ENCODE measurements at regions not wholly inside any gene's neighbourhood (a gene's known extent, or its start where the extent isn't known, plus 50 kb on each side); places are given as distances from the start of the nearest gene placed in this dataset.

DNA sequence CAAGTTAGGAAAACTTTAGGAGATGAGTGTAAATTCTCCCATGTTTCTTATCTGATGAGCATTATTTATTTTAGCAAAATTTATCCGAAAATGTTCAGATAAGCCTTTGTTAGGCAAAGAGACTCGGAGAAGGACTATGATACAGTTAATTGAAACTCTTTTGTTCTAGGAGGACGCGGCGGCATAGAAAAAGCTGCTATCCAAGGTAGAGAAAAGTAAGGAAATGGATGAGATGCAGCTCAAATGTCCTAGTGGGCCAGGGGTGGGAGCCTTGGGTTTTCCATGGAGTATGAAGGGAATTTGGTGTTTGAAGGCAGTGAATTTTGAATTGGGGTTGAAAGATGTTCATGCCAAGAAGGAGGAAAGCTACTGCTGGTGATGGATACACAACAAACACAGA is 1504.5 kb downstream of the AACS start:
- intact Hi-C loops (cut with DNase I) = no loop called here
- 42 to 57% methylated on average over 5 of the region's 5 CpGs for WGBS, 2 donors
- no peak overlapping the region for H3K4me3 ChIP-seq
- no peak for DNase-seq
- H3K4me1 ChIP-seq = no peaks in the 10 kb centered on the region
- no peaks in the 10 kb centered on the region for H3K27me3 ChIP-seq
- H3K36me3 ChIP-seq = no peaks in the 10 kb centered on the region
- no peak overlapping the region for H3K27ac ChIP-seq
- TF ChIP-seq, protein P1, sequence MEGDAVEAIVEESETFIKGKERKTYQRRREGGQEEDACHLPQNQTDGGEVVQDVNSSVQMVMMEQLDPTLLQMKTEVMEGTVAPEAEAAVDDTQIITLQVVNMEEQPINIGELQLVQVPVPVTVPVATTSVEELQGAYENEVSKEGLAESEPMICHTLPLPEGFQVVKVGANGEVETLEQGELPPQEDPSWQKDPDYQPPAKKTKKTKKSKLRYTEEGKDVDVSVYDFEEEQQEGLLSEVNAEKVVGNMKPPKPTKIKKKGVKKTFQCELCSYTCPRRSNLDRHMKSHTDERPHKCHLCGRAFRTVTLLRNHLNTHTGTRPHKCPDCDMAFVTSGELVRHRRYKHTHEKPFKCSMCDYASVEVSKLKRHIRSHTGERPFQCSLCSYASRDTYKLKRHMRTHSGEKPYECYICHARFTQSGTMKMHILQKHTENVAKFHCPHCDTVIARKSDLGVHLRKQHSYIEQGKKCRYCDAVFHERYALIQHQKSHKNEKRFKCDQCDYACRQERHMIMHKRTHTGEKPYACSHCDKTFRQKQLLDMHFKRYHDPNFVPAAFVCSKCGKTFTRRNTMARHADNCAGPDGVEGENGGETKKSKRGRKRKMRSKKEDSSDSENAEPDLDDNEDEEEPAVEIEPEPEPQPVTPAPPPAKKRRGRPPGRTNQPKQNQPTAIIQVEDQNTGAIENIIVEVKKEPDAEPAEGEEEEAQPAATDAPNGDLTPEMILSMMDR (IDR thresholded peaks at IDR 0.05) = no peak
- TF ChIP-seq POLR2A (IDR thresholded peaks at IDR 0.05) = no peak
- no peaks in the 10 kb centered on the region for H3K9me3 ChIP-seq

- 33 to 39% methylated on average over 3 of the region's 3 CpGs for WGBS, 2 donors
- no peaks in the 10 kb centered on the region for H3K36me3 ChIP-seq
Observed at GRCh38 chr12:126570566-126570965, 1505.3 kb downstream of the AACS start.

GRCh38 chr12:126572170-126572569 is 1506.9 kb downstream of the AACS start:
- Histone ChIP-seq H3K36me3 (no peaks in the 10 kb centered on the region), H3K27ac (no peak overlapping the region), H3K27me3 (no peaks in the 10 kb centered on the region), H3K4me1 (no peaks in the 10 kb centered on the region), H3K4me3 (no peak overlapping the region), H3K9me3 (no peaks in the 10 kb centered on the region)
- DNase-seq = no peak
- intact Hi-C loops (cut with DNase I) = no loop called here
- TF ChIP-seq, protein P1 (IDR thresholded peaks at IDR 0.05) = no peak
- no peak for TF ChIP-seq POLR2A (IDR thresholded peaks at IDR 0.05)

More at GRCh38 chr12:126570566-126570965, 1505.3 kb downstream of the AACS start:
- Histone ChIP-seq H3K27ac (no peak overlapping the region), H3K27me3 (no peaks in the 10 kb centered on the region), H3K4me1 (no peaks in the 10 kb centered on the region), H3K9me3 (no peaks in the 10 kb centered on the region), H3K4me3 (no peak overlapping the region)
- TF ChIP-seq, protein P1 (IDR thresholded peaks at IDR 0.05) = no peak
- no peak for TF ChIP-seq POLR2A (IDR thresholded peaks at IDR 0.05)
- no peak for DNase-seq
- intact Hi-C loops (cut with DNase I) = no loop called here

- Histone ChIP-seq H3K4me3 (no peak overlapping the region), H3K27ac (no peak overlapping the region), H3K36me3 (no peaks in the 10 kb centered on the region), H3K4me1 (no peaks in the 10 kb centered on the region), H3K27me3 (no peaks in the 10 kb centered on the region), H3K9me3 (no peaks in the 10 kb centered on the region)
- TF ChIP-seq, protein P1 (IDR thresholded peaks at IDR 0.05) = no peak
- no peak for TF ChIP-seq POLR2A (IDR thresholded peaks at IDR 0.05)
- intact Hi-C loops (cut with DNase I) = no loop called here
- DNase-seq = no peak
Observed at GRCh38 chr12:126581655-126582054, 1516.4 kb downstream of the AACS start.

DNA sequence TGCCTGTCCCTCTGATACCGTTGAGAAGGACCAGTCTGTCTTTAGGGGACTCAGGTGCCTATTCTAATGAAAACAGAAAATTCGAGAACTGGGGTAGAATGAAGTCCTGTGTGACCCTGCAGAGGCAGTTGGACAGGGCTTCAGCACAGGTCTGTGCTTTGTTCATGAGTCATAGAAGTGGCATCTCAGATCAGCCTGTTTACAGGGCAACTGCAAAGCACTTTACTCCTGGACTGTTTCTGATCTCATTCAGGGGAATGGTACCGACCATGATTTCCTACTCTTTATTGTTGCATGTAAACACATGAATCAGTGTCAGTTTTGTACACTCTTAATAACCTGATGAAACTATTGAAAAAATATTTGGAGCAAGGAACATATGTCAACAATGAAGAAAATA is 1517.0 kb downstream of the AACS start:
- no peak for TF ChIP-seq POLR2A (IDR thresholded peaks at IDR 0.05)
- TF ChIP-seq, protein P1 (IDR thresholded peaks at IDR 0.05) = no peak
- no peak for DNase-seq
- no peaks in the 10 kb centered on the region for H3K4me1 ChIP-seq
- H3K4me3 ChIP-seq = no peak overlapping the region
- intact Hi-C loops (cut with DNase I) = no loop called here
- H3K36me3 ChIP-seq = no peaks in the 10 kb centered on the region
- no peak overlapping the region for H3K27ac ChIP-seq
- H3K9me3 ChIP-seq = no peaks in the 10 kb centered on the region
- H3K27me3 ChIP-seq = no peaks in the 10 kb centered on the region
- 24 to 41% methylated on average over 3 of the region's 3 CpGs for WGBS, 2 donors
